ENCODE measurements at regions not wholly inside any gene's neighbourhood (a gene's known extent, or its start where the extent isn't known, plus 50 kb on each side); places are given as distances from the start of the nearest gene placed in this dataset.

DNA sequence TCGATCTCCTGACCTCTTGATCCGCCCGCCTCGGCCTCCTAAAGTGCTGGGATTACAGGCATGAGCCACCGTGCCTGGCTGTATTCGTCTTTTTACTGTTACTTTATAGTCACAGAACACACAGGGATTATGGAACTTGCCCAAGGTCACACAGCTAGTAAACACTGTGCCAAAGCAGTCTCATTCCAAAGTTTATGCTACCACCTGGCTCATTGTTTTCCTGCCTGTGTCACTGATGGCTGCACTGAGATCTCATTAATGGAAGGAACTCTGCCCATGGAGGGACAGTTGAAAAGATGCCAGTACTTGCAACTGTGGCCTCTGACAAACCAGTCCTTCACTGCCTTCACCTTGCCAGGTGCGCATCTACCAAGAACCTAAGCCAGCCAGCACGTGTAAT is 517.7 kb downstream of the BCOR start:
- no peak for DNase-seq (ENCODE audit: extremely low read depth, low read depth)
- TF ChIP-seq, protein P1, sequence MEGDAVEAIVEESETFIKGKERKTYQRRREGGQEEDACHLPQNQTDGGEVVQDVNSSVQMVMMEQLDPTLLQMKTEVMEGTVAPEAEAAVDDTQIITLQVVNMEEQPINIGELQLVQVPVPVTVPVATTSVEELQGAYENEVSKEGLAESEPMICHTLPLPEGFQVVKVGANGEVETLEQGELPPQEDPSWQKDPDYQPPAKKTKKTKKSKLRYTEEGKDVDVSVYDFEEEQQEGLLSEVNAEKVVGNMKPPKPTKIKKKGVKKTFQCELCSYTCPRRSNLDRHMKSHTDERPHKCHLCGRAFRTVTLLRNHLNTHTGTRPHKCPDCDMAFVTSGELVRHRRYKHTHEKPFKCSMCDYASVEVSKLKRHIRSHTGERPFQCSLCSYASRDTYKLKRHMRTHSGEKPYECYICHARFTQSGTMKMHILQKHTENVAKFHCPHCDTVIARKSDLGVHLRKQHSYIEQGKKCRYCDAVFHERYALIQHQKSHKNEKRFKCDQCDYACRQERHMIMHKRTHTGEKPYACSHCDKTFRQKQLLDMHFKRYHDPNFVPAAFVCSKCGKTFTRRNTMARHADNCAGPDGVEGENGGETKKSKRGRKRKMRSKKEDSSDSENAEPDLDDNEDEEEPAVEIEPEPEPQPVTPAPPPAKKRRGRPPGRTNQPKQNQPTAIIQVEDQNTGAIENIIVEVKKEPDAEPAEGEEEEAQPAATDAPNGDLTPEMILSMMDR (IDR thresholded peaks at IDR 0.05; ENCODE audit: low read depth, low read length) = no peak

DNA sequence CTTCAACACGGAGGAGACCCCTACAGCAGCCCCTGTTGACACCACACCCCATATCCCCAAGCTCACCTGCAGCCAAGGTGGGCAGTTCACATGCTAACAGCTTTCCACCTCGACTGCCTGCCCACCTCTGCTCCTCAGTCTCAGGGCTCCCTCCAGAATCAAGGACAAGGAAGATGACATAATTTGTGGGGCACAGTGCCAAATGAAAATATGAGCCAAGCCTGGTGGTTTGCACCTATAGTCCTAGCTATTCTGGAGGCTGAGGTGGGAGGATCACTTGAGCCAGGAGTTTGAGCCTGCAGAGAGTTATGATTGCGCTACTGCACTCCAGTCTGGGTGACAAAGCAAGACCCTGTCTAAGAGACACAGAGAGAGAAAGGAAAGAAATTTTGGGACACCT is 516.3 kb downstream of the BCOR start:
- DNase-seq (ENCODE audit: extremely low read depth, low read depth) = no peak
- TF ChIP-seq, protein P1 (IDR thresholded peaks at IDR 0.05; ENCODE audit: low read depth, low read length) = no peak

DNA sequence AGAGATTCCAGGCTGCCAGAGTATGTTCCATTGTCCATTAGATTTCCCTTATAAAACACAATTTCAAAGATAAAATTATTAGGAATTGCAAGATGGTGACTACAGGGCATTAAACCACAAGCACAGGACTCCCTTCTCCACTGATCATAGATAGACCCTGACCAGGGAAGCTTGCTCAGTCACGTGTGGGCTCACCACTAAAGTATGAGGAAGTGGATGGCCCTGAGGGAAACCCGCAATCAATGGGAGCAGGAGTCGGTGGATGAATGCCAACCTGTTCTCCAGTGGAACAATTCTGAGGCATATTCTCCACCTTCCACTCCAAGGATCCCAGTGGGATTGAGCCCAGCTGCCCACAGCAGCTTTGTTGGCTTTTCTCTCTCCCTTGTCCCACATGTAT is 515.7 kb downstream of the BCOR start:
- TF ChIP-seq, protein P1 (IDR thresholded peaks at IDR 0.05; ENCODE audit: low read depth, low read length) = no peak
- no peak for DNase-seq (ENCODE audit: extremely low read depth, low read depth)

DNA sequence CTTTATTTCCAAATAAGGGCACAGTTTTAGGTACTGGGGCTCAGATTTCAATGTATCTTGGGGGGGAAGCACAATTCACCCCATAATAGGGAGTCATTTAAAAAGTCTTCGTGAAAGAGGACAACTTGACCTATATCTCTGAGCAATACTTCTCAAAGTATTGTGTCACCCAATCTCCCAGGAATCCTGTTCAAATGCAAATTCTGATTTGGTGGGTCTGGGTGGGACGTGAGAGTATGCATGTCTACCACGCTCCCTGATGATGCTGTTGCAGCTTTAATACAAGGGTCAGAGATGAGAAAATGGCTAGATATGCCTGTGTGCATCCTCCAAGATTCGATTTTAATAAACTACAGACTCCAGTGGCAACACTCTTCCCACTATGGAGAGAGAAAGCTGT is 514.8 kb downstream of the BCOR start:
- TF ChIP-seq, protein P1 (IDR thresholded peaks at IDR 0.05; ENCODE audit: low read depth, low read length) = no peak

DNA sequence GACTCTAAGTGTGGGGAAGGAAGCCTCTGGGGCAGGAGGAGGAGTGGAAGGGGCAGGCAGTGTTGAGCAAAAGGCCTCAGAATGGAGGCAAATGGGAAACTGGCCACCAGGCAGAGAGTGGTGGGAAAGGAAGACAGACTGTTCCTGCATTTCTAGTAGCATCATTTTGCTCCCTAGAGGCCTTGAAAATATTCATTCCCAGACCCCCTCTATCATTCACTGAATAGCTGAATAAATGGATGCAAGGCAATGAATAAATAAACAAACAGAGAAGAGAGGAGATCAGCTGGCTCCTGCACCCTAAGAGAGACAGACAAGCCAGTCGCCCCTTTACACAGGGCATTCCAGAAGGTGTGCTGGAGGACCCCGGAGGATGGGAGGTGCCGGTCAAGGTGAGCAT is 511.9 kb downstream of the BCOR start:
- TF ChIP-seq, protein P1 (IDR thresholded peaks at IDR 0.05; ENCODE audit: low read depth, low read length) = no peak
- DNase-seq (ENCODE audit: extremely low read depth, low read depth) = no peak

More for the DNA sequence above, 514.8 kb downstream of the BCOR start:
- DNase-seq (ENCODE audit: extremely low read depth, low read depth) = no peak

DNA sequence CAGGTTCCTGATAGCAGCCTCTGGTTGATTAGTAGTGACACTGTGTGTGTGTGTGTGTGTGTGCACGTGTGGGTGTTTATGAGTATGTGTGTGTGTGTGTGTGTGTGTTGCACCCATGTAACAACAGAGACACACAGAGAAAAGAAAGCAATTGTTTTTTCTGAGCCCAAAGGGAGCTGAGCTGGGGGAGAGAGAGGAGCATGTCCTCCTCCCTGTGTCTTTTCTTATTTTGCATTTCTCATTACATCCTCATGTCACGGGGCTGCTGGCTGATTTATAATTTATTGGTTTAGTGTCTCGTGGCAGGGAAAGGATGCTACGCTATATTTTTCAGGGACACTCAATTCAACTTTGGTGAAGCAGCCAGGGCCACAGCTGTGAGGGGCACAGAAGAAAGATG is 511.4 kb downstream of the BCOR start:
- DNase-seq (ENCODE audit: extremely low read depth, low read depth) = no peak
- TF ChIP-seq, protein P1 (IDR thresholded peaks at IDR 0.05; ENCODE audit: low read depth, low read length) = no peak

DNA sequence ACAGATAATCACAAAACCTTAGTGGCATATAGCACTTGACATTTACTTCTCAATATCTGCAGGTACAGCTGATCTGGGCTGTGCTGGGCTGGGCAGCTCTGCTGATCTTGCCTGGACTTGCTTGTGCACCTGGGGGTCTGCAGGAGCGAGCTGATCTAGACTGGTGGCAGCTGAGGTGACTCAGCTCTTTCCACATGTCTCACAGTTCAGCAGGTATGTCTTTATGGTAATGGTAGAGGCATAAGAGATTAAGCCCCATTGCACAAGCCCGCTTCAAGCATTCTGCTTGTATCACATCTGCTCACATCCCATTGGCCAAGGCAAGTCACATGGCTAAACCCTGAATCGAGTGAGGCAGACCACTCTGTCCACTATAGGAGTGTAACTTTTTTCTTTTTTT is 506.7 kb downstream of the BCOR start:
- TF ChIP-seq, protein P1 (IDR thresholded peaks at IDR 0.05; ENCODE audit: low read depth, low read length) = no peak
- no peak for DNase-seq (ENCODE audit: extremely low read depth, low read depth)

Data from AG09319 (cell line).